CD14-positive monocyte (primary cell): ENCODE measurements at regions not wholly inside any gene's neighbourhood (a gene's known extent, or its start where the extent isn't known, plus 50 kb on each side); places are given as distances from the start of the nearest gene placed in this dataset.

Source experiments
- DNase-seq, 3 donors: peaks; one replicate each; pipeline ENCODE4 v3.0.0-alpha.2; 2011 to 2022
- H2AFZ ChIP-seq: 2 replicates; pipeline ENCODE4 v1.6.0; 2012; ENCODE audit warnings: mild to moderate bottlenecking, low read depth, low read length, inconsistent platforms; ENCODE audit not compliant: insufficient read depth, poor library complexity, severe bottlenecking
- H3K27ac ChIP-seq, 2 donors: 1 replicate in 1 of 2; 2 replicates in 1 of 2; pipeline ENCODE4 v1.5.1; 2012 to 2013; ENCODE audit warnings: low read length in 2 of 2, control low read depth in 1 of 2, inconsistent platforms in 1 of 2, low read depth in 1 of 2, mild to moderate bottlenecking in 1 of 2
- H3K27me3 ChIP-seq, 2 donors: one replicate each; pipeline versions ENCODE4 v1.6.0 to v1.6.1; 2011 to 2013; ENCODE audit warnings: low read length in 2 of 2; ENCODE audit not compliant: control insufficient read depth in 2 of 2, insufficient read depth in 2 of 2
- H3K36me3 ChIP-seq, 2 donors: replicated peaks in 1 of 2; 1 replicate in 1 of 2; 2 replicates in 1 of 2; pipeline versions ENCODE4 v1.5.1 to v1.6.1; 2012 to 2013; ENCODE audit warnings: low read length in 2 of 2, control low read depth in 1 of 2, inconsistent platforms in 1 of 2, mild to moderate bottlenecking in 1 of 2; ENCODE audit not compliant: insufficient read depth in 2 of 2, control insufficient read depth in 1 of 2
- H3K4me1 ChIP-seq, 2 donors: 1 replicate in 1 of 2; 2 replicates in 1 of 2; pipeline versions ENCODE4 v1.5.1 to v1.6.1; 2012 to 2013; ENCODE audit warnings: low read length in 2 of 2, control low read depth in 1 of 2, inconsistent platforms in 1 of 2, mild to moderate bottlenecking in 1 of 2, moderate library complexity in 1 of 2; ENCODE audit not compliant: insufficient read depth in 2 of 2, control insufficient read depth in 1 of 2
- H3K4me2 ChIP-seq: replicated peaks from 2 replicates; pipeline ENCODE3; 2012; ENCODE audit warnings: low read length, moderate library complexity, mild to moderate bottlenecking; ENCODE audit not compliant: poor library complexity, severe bottlenecking; ENCODE audit errors: extremely low read depth
- H3K4me3 ChIP-seq, 3 experiments: fragments of 200-600 bp in 1 of 3; sonication (generic) in 1 of 3; replicated peaks in 1 of 3; 1 replicate in 2 of 3; 2 replicates in 1 of 3; pipeline ENCODE4 v1.5.1; 2011 to 2013; ENCODE audit warnings: low read length in 3 of 3, mild to moderate bottlenecking in 3 of 3, control low read depth in 2 of 3, low read depth in 2 of 3, inconsistent platforms in 1 of 3, moderate library complexity in 1 of 3
- H3K79me2 ChIP-seq: 2 replicates; pipeline ENCODE4 v1.6.0; 2012; ENCODE audit warnings: mild to moderate bottlenecking, control low read depth, inconsistent platforms, low read length, moderate library complexity; ENCODE audit not compliant: insufficient read depth
- H3K9ac ChIP-seq: 2 replicates; pipeline ENCODE4 v1.6.0; 2017; ENCODE audit warnings: low read length, mild to moderate bottlenecking; ENCODE audit not compliant: insufficient read depth, poor library complexity, severe bottlenecking
- H3K9me3 ChIP-seq, 2 donors: replicated peaks in 1 of 2; 1 replicate in 1 of 2; 2 replicates in 1 of 2; pipeline versions ENCODE4 v1.5.1 to v1.6.1; 2012 to 2013; ENCODE audit warnings: low read length in 2 of 2, control low read depth in 1 of 2; ENCODE audit not compliant: control insufficient read depth in 1 of 2, insufficient read depth in 1 of 2
- H4K20me1 ChIP-seq: 2 replicates; pipeline ENCODE4 v1.6.0; 2012; ENCODE audit warnings: mild to moderate bottlenecking, low read length, control low read depth, moderate library complexity; ENCODE audit not compliant: insufficient read depth
- H3K27ac Mint-ChIP-seq, 7 donors: one replicate each; pipeline ENCODE4 v1.8.0; 2020; ENCODE audit warnings: mild to moderate bottlenecking in 7 of 7, mixed read lengths in 7 of 7, moderate library complexity in 6 of 7, inconsistent platforms in 2 of 7
- H3K27me3 Mint-ChIP-seq, 3 donors: one replicate each; pipeline ENCODE4 v1.8.0; 2021 to 2022; ENCODE audit warnings: low read depth in 3 of 3, mild to moderate bottlenecking in 3 of 3, mixed read lengths in 3 of 3, moderate library complexity in 3 of 3, inconsistent platforms in 1 of 3
- H3K36me3 Mint-ChIP-seq, 2 donors: one replicate each; pipeline ENCODE4 v1.8.0; 2020; ENCODE audit warnings: mixed read lengths in 2 of 2, inconsistent platforms in 1 of 2, mild to moderate bottlenecking in 1 of 2
- H3K4me1 Mint-ChIP-seq: one replicate; pipeline ENCODE4 v1.8.0; 2020; ENCODE audit warnings: mild to moderate bottlenecking, mixed read lengths
- H3K4me3 Mint-ChIP-seq, 2 donors: one replicate each; pipeline ENCODE4 v1.8.0; 2020; ENCODE audit warnings: mild to moderate bottlenecking in 2 of 2, mixed read lengths in 2 of 2, moderate library complexity in 1 of 2
- H3K9me3 Mint-ChIP-seq, 7 donors: one replicate each; pipeline ENCODE4 v1.8.0; 2020 to 2022; ENCODE audit warnings: mixed read lengths in 7 of 7, mild to moderate bottlenecking in 6 of 7, moderate library complexity in 6 of 7, inconsistent platforms in 2 of 7
- WGBS: methylation state at CpG from one replicate; pipeline ENCODE4 v1.1.5; 2013; ENCODE audit warnings: missing lambda C conversion rate; ENCODE audit not compliant: insufficient coverage; 5-methylcytosine and 5-hydroxymethylcytosine counted together
- intact Hi-C, 2 donors: fragments of 100-400 bp; cut with micrococcal nuclease; formaldehyde crosslinking; loops; one replicate each; pipeline versions ENCODE4 v1.15.0 to v1.15.1; 2023
- TF ChIP-seq, protein P1 (sequence below): fragments of 200-600 bp; IDR thresholded peaks from one replicate; pipeline ENCODE4 v1.8.0; 2022; ENCODE audit warnings: antibody characterized with exemption, mild to moderate bottlenecking

DNA sequence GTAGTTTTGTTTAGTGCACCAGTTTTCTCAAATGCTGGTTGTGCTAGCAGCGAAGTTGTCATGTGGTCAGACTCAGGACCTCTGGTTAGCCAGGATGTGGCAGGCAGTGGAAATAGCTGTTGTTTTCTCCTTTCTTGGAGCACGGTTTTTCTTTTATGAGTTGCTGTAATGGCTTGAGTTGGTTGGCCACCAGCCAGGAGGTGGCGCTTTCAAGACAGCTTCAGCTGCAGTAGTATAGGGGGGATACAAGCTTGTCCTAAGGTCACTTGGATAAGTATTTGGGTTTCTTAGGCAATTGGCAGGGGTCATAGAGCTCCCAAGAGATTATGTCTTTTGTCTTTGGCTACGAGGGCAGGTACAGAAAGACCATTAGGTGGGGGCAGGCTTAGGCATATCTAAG, 274.2 kb upstream of the TARS1 start:
- H4K20me1 ChIP-seq: no peaks in the 10 kb centered on the region
- intact Hi-C loops: no loop called here
- 87% methylated on average over 3 of the region's 4 CpGs for WGBS
- no peak overlapping the region for H3K27ac ChIP-seq
- H3K36me3 Mint-ChIP-seq: no peaks in the 10 kb centered on the region
- H3K4me1 ChIP-seq: no peaks in the 10 kb centered on the region
- H3K4me2 ChIP-seq: no peak overlapping the region
- no peak overlapping the region for H2AFZ ChIP-seq
- TF ChIP-seq, protein P1, sequence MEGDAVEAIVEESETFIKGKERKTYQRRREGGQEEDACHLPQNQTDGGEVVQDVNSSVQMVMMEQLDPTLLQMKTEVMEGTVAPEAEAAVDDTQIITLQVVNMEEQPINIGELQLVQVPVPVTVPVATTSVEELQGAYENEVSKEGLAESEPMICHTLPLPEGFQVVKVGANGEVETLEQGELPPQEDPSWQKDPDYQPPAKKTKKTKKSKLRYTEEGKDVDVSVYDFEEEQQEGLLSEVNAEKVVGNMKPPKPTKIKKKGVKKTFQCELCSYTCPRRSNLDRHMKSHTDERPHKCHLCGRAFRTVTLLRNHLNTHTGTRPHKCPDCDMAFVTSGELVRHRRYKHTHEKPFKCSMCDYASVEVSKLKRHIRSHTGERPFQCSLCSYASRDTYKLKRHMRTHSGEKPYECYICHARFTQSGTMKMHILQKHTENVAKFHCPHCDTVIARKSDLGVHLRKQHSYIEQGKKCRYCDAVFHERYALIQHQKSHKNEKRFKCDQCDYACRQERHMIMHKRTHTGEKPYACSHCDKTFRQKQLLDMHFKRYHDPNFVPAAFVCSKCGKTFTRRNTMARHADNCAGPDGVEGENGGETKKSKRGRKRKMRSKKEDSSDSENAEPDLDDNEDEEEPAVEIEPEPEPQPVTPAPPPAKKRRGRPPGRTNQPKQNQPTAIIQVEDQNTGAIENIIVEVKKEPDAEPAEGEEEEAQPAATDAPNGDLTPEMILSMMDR: no peak
- no peaks in the 10 kb centered on the region for H3K4me1 Mint-ChIP-seq
- H3K27me3 Mint-ChIP-seq: no peaks in the 10 kb centered on the region
- no peak overlapping the region for H3K4me3 ChIP-seq
- no peaks in the 10 kb centered on the region for H3K27me3 ChIP-seq
- no peaks in the 10 kb centered on the region for H3K36me3 ChIP-seq
- DNase-seq: no peak
- no peak overlapping the region for H3K4me3 Mint-ChIP-seq
- H3K79me2 ChIP-seq: no peaks in the 10 kb centered on the region
- peaks cover 17 to 44% (median 27%) of the 10 kb centered on the region in 7 donors for H3K9me3 Mint-ChIP-seq
- H3K27ac Mint-ChIP-seq: no peak overlapping the region
- H3K9ac ChIP-seq: no peak overlapping the region
- peaks cover 25 to 28% of the 10 kb centered on the region in 2 donors for H3K9me3 ChIP-seq

DNA sequence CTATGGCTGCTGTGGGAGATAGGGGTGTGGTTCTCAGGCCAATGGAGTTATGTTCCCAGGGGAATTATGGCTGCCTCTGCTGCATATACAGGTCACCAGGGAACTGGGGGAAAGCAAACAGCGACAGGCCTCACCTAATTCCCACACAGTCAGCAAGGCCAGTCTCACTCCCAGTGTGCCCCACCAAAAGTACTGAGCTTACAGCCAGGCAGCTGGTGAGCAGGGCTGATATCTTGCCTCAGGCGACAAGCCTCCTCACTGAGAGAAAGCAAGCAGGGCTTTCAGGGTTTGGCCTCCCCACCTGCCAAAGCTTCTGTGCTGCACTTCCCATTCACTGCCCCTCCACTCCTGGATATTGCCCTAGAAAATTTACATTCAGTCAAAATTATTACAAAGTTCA, 273.8 kb upstream of the TARS1 start:
- TF ChIP-seq, protein P1: no peak
- H3K36me3 Mint-ChIP-seq: no peaks in the 10 kb centered on the region
- no peaks in the 10 kb centered on the region for H3K4me1 ChIP-seq
- H3K27me3 ChIP-seq: no peaks in the 10 kb centered on the region
- no peak overlapping the region for H3K27ac ChIP-seq
- H3K36me3 ChIP-seq: no peaks in the 10 kb centered on the region
- H3K9me3 Mint-ChIP-seq: peaks cover 13 to 39% (median 25%) of the 10 kb centered on the region in 7 donors
- WGBS: 65% methylated on average over 2 of the region's 2 CpGs
- no peaks in the 10 kb centered on the region for H3K4me1 Mint-ChIP-seq
- no peak overlapping the region for H3K4me3 Mint-ChIP-seq
- no peak overlapping the region for H3K4me3 ChIP-seq
- no peaks in the 10 kb centered on the region for H4K20me1 ChIP-seq
- intact Hi-C loops: no loop called here
- no peak overlapping the region for H3K4me2 ChIP-seq
- no peak overlapping the region for H3K27ac Mint-ChIP-seq
- H3K79me2 ChIP-seq: no peaks in the 10 kb centered on the region
- no peak overlapping the region for H2AFZ ChIP-seq
- H3K27me3 Mint-ChIP-seq: no peaks in the 10 kb centered on the region
- DNase-seq: no peak
- no peak overlapping the region for H3K9ac ChIP-seq
- H3K9me3 ChIP-seq: peaks cover 24 to 25% of the 10 kb centered on the region in 2 donors
